ENCODE measurements at regions not wholly inside any gene's neighbourhood (a gene's known extent, or its start where the extent isn't known, plus 50 kb on each side); places are given as distances from the start of the nearest gene placed in this dataset.
"Not testable (repeated sequence)": the region's sequence is repeated elsewhere in the genome, so short reads cannot be mapped to it uniquely, and the experiment has no call there.

DNA sequence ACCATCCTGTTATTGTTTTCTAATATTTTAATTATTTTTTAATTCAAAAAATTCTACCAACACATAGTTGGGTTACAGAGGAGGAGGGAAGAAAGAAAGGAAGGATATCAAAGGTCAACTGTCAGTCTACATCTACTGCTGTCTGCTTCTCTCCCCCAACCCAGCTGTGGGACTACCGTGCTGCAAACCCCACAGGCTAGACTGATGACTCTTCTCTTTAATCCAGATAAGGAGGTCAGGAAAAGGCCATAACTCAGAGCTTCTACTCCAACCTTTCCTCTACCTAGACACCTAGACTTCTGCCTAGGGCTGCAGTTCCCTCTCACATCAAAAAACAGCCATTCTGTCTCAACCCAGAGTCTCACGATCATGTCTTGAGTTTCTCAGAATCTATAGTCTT is 124.2 kb upstream of the ETV3 start:
- peaks cover 0 to 6% (median 0%) of the 10 kb centered on the region in 5 experiments for H3K27me3 ChIP-seq (replicated peaks in 2 of 5; ENCODE audit: control insufficient read depth in 4 of 5, insufficient read depth in 5 of 5, low read length in 4 of 5)
- no peaks in the 10 kb centered on the region for H3K36me3 ChIP-seq (ENCODE audit: control insufficient read depth in 4 of 4, insufficient read depth in 4 of 4, low read length in 3 of 4)
- H3K27ac ChIP-seq (ENCODE audit: insufficient read depth in 1 of 2, low read depth in 1 of 2, low read length in 2 of 2, poor library complexity in 1 of 2, severe bottlenecking in 2 of 2) = no peak overlapping the region
- ChIA-PET CTCF (no interaction called here), POLR2A (no interaction called here)
- H3K9me3 ChIP-seq (ENCODE audit: control extremely low read depth in 1 of 5, control insufficient read depth in 4 of 5, insufficient read depth in 2 of 5, low read depth in 1 of 5, low read length in 4 of 5) = peaks cover 0 to 2% (median 0%) of the 10 kb centered on the region in 5 experiments
- H3K4me1 ChIP-seq (ENCODE audit: control extremely low read depth in 1 of 4, control insufficient read depth in 4 of 4, insufficient read depth in 4 of 4, low read length in 3 of 4) = no peaks in the 10 kb centered on the region
- WGBS (ENCODE audit: insufficient coverage) = 0% methylated on average over 1 of the region's 2 CpGs
- H3K4me3 ChIP-seq (ENCODE audit: control insufficient read depth in 1 of 7, extremely low read depth in 1 of 7, insufficient read depth in 4 of 7, low read depth in 2 of 7, low read length in 6 of 7) = no peak overlapping the region
- DNase-seq = no peak

DNA sequence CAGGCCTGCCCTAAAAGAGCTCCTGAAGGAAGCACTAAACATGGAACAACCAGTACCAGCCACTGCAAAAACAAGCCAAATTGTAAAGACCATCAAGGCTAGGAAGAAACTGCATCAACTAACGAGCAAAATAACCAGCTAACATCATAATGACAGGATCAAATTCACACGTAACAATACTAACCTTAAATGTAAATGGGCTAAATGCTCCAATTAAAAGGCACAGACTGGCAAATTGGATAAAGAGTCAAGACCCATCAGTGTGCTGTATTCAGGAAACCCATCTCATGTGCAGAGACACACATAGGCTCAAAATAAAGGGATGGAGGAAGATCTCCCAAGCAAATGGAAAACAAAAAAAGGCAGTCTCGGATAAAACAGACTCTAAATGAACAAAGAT is 117.7 kb upstream of the ETV3 start:
- H3K4me1 ChIP-seq (ENCODE audit: control extremely low read depth in 1 of 4, control insufficient read depth in 4 of 4, insufficient read depth in 4 of 4, low read length in 3 of 4); POLR2A ChIA-PET; H3K36me3 ChIP-seq (ENCODE audit: control insufficient read depth in 4 of 4, insufficient read depth in 4 of 4, low read length in 3 of 4); CTCF ChIA-PET; H3K27me3 ChIP-seq (replicated peaks in 2 of 5; ENCODE audit: control insufficient read depth in 4 of 5, insufficient read depth in 5 of 5, low read length in 4 of 5); DNase-seq; H3K27ac ChIP-seq (ENCODE audit: insufficient read depth in 1 of 2, low read depth in 1 of 2, low read length in 2 of 2, poor library complexity in 1 of 2, severe bottlenecking in 2 of 2); H3K4me3 ChIP-seq (ENCODE audit: control insufficient read depth in 1 of 7, extremely low read depth in 1 of 7, insufficient read depth in 4 of 7, low read depth in 2 of 7, low read length in 6 of 7): not testable (repeated sequence)
- H3K9me3 ChIP-seq (ENCODE audit: control extremely low read depth in 1 of 5, control insufficient read depth in 4 of 5, insufficient read depth in 2 of 5, low read depth in 1 of 5, low read length in 4 of 5) = peaks cover 0 to 14% (median 8%) of the 10 kb centered on the region in 5 experiments
- WGBS (ENCODE audit: insufficient coverage) = no CpG with 5 or more reads among the region's 3 CpGs

DNA sequence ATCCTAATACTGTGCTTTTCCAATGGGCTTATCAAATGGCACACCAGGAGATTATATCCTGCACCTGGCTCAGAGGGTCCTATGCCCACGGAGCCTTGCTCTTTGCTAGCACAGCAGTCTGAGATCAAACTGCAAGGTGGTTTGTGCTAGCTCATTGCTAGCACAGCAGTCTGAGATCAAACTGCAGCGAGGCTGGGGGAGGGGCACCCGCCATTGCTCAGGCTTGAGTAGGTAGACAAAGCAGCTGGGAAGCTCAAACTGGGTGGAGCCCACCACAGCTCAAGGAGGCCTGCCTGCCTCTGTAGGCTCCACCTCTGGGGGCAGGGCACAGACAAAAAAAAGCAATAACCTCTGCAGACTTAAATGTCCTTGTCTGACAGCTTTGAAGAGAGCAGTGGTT is 116.0 kb upstream of the ETV3 start:
- H3K27ac ChIP-seq (ENCODE audit: insufficient read depth in 1 of 2, low read depth in 1 of 2, low read length in 2 of 2, poor library complexity in 1 of 2, severe bottlenecking in 2 of 2); POLR2A ChIA-PET; CTCF ChIA-PET; DNase-seq; H3K4me1 ChIP-seq (ENCODE audit: control extremely low read depth in 1 of 4, control insufficient read depth in 4 of 4, insufficient read depth in 4 of 4, low read length in 3 of 4); H3K4me3 ChIP-seq (ENCODE audit: control insufficient read depth in 1 of 7, extremely low read depth in 1 of 7, insufficient read depth in 4 of 7, low read depth in 2 of 7, low read length in 6 of 7); H3K27me3 ChIP-seq (replicated peaks in 2 of 5; ENCODE audit: control insufficient read depth in 4 of 5, insufficient read depth in 5 of 5, low read length in 4 of 5); H3K36me3 ChIP-seq (ENCODE audit: control insufficient read depth in 4 of 4, insufficient read depth in 4 of 4, low read length in 3 of 4): not testable (repeated sequence)
- H3K9me3 ChIP-seq (ENCODE audit: control extremely low read depth in 1 of 5, control insufficient read depth in 4 of 5, insufficient read depth in 2 of 5, low read depth in 1 of 5, low read length in 4 of 5) = peaks cover 1 to 14% (median 8%) of the 10 kb centered on the region in 5 experiments
- 100% methylated on average over 1 of the region's 3 CpGs for WGBS (ENCODE audit: insufficient coverage)

DNA sequence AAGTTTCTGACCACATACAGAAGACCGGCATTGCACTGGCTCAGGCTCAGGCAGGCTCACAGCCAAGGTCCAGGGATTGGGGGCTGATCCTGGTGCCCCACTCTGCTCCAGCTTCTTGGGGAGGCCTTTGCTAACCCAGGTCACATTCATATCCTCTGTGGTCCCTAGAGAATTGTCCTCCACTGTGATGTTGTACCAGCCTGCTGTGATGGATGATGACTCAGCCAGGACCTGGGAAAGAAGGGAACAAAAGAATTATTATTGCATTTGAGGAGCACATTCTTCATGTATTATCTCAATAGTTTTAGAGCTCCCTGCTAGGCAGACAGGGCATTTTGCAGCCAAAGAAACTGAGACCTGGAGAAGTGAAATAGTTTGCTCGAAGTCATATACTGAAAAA is 114.3 kb upstream of the ETV3 start:
- no peak for DNase-seq
- H3K27me3 ChIP-seq (replicated peaks in 2 of 5; ENCODE audit: control insufficient read depth in 4 of 5, insufficient read depth in 5 of 5, low read length in 4 of 5) = peaks cover 0 to 7% (median 2%) of the 10 kb centered on the region in 5 experiments
- POLR2A ChIA-PET = no interaction called here
- CTCF ChIA-PET = interaction anchor here (1.2 kb wide), 1 partner anchor 12 kb away, joined by 3 read pairs; no protein-coding TSS in a partner anchor
- H3K4me1 ChIP-seq (ENCODE audit: control extremely low read depth in 1 of 4, control insufficient read depth in 4 of 4, insufficient read depth in 4 of 4, low read length in 3 of 4) = no peaks in the 10 kb centered on the region
- H3K27ac ChIP-seq (ENCODE audit: insufficient read depth in 1 of 2, low read depth in 1 of 2, low read length in 2 of 2, poor library complexity in 1 of 2, severe bottlenecking in 2 of 2) = no peak overlapping the region
- no peak overlapping the region for H3K4me3 ChIP-seq (ENCODE audit: control insufficient read depth in 1 of 7, extremely low read depth in 1 of 7, insufficient read depth in 4 of 7, low read depth in 2 of 7, low read length in 6 of 7)
- 100% methylated on average over 2 of the region's 2 CpGs for WGBS (ENCODE audit: insufficient coverage)
- H3K9me3 ChIP-seq (ENCODE audit: control extremely low read depth in 1 of 5, control insufficient read depth in 4 of 5, insufficient read depth in 2 of 5, low read depth in 1 of 5, low read length in 4 of 5) = peaks cover 1 to 14% (median 8%) of the 10 kb centered on the region in 5 experiments
- no peaks in the 10 kb centered on the region for H3K36me3 ChIP-seq (ENCODE audit: control insufficient read depth in 4 of 4, insufficient read depth in 4 of 4, low read length in 3 of 4)

DNA sequence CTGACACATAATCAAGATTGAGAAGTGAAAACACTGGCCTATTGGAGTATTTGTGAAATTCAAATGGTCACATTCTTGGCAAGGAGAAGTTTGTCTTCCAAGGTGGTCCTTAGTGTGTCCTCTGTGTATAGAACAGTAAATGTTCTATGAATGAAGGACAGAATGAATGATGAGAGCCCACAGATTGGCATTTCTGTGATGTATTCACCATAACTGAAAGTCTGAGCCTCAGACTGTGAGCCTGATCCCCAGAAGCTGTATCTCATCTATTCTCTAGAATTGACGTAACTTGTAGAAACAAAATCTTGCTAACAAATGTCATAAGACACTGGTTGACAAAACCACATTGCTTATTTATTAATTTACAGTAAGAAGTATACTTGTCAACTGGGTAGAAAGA is 111.5 kb upstream of the ETV3 start:
- Histone ChIP-seq H3K4me1 (ENCODE audit: control extremely low read depth in 1 of 4, control insufficient read depth in 4 of 4, insufficient read depth in 4 of 4, low read length in 3 of 4) (no peaks in the 10 kb centered on the region), H3K36me3 (ENCODE audit: control insufficient read depth in 4 of 4, insufficient read depth in 4 of 4, low read length in 3 of 4) (no peaks in the 10 kb centered on the region), H3K27me3 (replicated peaks in 2 of 5; ENCODE audit: control insufficient read depth in 4 of 5, insufficient read depth in 5 of 5, low read length in 4 of 5) (peaks cover 0 to 7% (median 2%) of the 10 kb centered on the region in 5 experiments), H3K4me3 (ENCODE audit: control insufficient read depth in 1 of 7, extremely low read depth in 1 of 7, insufficient read depth in 4 of 7, low read depth in 2 of 7, low read length in 6 of 7) (no peak overlapping the region), H3K9me3 (ENCODE audit: control extremely low read depth in 1 of 5, control insufficient read depth in 4 of 5, insufficient read depth in 2 of 5, low read depth in 1 of 5, low read length in 4 of 5) (peaks cover 2 to 14% (median 8%) of the 10 kb centered on the region in 5 experiments), H3K27ac (ENCODE audit: insufficient read depth in 1 of 2, low read depth in 1 of 2, low read length in 2 of 2, poor library complexity in 1 of 2, severe bottlenecking in 2 of 2) (no peak overlapping the region)
- WGBS (ENCODE audit: insufficient coverage) = no CpG with 5 or more reads among the region's 1 CpG
- ChIA-PET POLR2A (no interaction called here), CTCF (no interaction called here)
- no peak for DNase-seq

DNA sequence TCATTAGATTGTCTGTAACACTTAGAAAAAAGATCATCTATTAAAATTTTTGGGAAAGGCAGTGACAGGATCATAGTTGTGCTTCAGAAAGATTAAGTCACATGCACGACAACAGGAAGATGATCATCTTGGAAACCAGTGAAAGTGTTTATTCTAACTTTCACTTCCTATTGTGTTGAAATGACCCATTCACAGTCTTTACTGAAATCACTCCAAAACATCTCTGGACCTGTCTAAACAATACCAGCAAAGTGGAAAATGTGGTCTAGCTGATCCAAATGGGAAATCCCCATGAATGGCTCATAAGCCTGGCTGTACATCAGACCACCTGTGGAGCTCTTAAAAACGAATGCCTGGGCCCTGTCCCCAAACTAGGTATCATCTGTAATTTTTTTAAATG is 111.1 kb upstream of the ETV3 start:
- DNase-seq = no peak
- H3K9me3 ChIP-seq (ENCODE audit: control extremely low read depth in 1 of 5, control insufficient read depth in 4 of 5, insufficient read depth in 2 of 5, low read depth in 1 of 5, low read length in 4 of 5) = peaks cover 3 to 14% (median 8%) of the 10 kb centered on the region in 5 experiments
- H3K27ac ChIP-seq (ENCODE audit: insufficient read depth in 1 of 2, low read depth in 1 of 2, low read length in 2 of 2, poor library complexity in 1 of 2, severe bottlenecking in 2 of 2) = no peak overlapping the region
- CTCF ChIA-PET = no interaction called here
- H3K36me3 ChIP-seq (ENCODE audit: control insufficient read depth in 4 of 4, insufficient read depth in 4 of 4, low read length in 3 of 4) = no peaks in the 10 kb centered on the region
- peaks cover 0 to 7% (median 2%) of the 10 kb centered on the region in 5 experiments for H3K27me3 ChIP-seq (replicated peaks in 2 of 5; ENCODE audit: control insufficient read depth in 4 of 5, insufficient read depth in 5 of 5, low read length in 4 of 5)
- WGBS (ENCODE audit: insufficient coverage) = 50% methylated on average over 1 of the region's 2 CpGs
- POLR2A ChIA-PET = no interaction called here
- H3K4me1 ChIP-seq (ENCODE audit: control extremely low read depth in 1 of 4, control insufficient read depth in 4 of 4, insufficient read depth in 4 of 4, low read length in 3 of 4) = no peaks in the 10 kb centered on the region
- no peak overlapping the region for H3K4me3 ChIP-seq (ENCODE audit: control insufficient read depth in 1 of 7, extremely low read depth in 1 of 7, insufficient read depth in 4 of 7, low read depth in 2 of 7, low read length in 6 of 7)

DNA sequence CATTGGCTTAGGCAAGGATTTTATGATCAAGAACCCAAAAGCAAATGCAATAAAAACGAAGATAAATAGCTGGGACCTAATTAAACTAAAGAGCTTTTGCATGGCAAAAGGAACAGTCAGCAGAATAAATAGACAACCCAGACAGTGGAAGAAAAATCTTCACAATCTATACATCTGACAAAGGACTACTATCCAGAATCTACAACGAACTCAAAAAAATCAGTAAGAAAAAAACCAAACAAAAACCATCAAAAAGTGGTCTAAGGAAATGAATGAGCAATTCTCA is 109.5 kb upstream of the ETV3 start:
- CTCF ChIA-PET; H3K36me3 ChIP-seq (ENCODE audit: control insufficient read depth in 4 of 4, insufficient read depth in 4 of 4, low read length in 3 of 4); H3K9me3 ChIP-seq (ENCODE audit: control extremely low read depth in 1 of 5, control insufficient read depth in 4 of 5, insufficient read depth in 2 of 5, low read depth in 1 of 5, low read length in 4 of 5); POLR2A ChIA-PET; H3K4me1 ChIP-seq (ENCODE audit: control extremely low read depth in 1 of 4, control insufficient read depth in 4 of 4, insufficient read depth in 4 of 4, low read length in 3 of 4); DNase-seq; H3K27ac ChIP-seq (ENCODE audit: insufficient read depth in 1 of 2, low read depth in 1 of 2, low read length in 2 of 2, poor library complexity in 1 of 2, severe bottlenecking in 2 of 2); H3K27me3 ChIP-seq (replicated peaks in 2 of 5; ENCODE audit: control insufficient read depth in 4 of 5, insufficient read depth in 5 of 5, low read length in 4 of 5); H3K4me3 ChIP-seq (ENCODE audit: control insufficient read depth in 1 of 7, extremely low read depth in 1 of 7, insufficient read depth in 4 of 7, low read depth in 2 of 7, low read length in 6 of 7): not testable (repeated sequence)
- no CpG with 5 or more reads among the region's 2 CpGs for WGBS (ENCODE audit: insufficient coverage)

Measured in common myeloid progenitor, CD34-positive (primary cell).